HepG2 (cell line): ENCODE measurements at regions not wholly inside any gene's neighbourhood (a gene's known extent, or its start where the extent isn't known, plus 50 kb on each side); places are given as distances from the start of the nearest gene placed in this dataset.

ENCODE experiments used
- ATAC-seq: fragments of 200-7000 bp; cut with Tn5 transposase; 3 replicates; pipeline ENCODE4 v1.9.1; 2020; ENCODE audit warnings: mild to moderate bottlenecking, moderate library complexity
- BruUV-seq: library from RNA; stranded (reverse); fragments of 400-500 nt; replicated peaks from 2 replicates; lab custom pipeline; 2021; lab: Mats Ljungman, UMichigan
- CTCF ChIA-PET: fragments of 300-600 bp; formaldehyde crosslinking; extraction: SDS; loops from one replicate; lab custom pipeline; 2021; ENCODE audit warnings: low total read pairs, inconsistent platforms, low intra/inter-chr PET ratio; lab: Yijun Ruan, JAX
- POLR2A ChIA-PET: fragments of 350-600 bp; sonication (Branson Sonifier 250); formaldehyde crosslinking; loops from one replicate; lab custom pipeline; 2020; ENCODE audit warnings: antibody characterized with exemption, inconsistent platforms; lab: Yijun Ruan, JAX
- DNase-seq: peaks from one replicate; pipeline ENCODE4 v3.0.0-alpha.2; 2015; ENCODE audit warnings: low spot score
- FAIRE-seq: peaks from 3 replicates; lab custom pipeline; 2011; peaks lifted over from hg19 to GRCh38; lab: Jason Lieb, UNC
- H2AFZ ChIP-seq: one replicate; pipeline ENCODE4 v1.6.1; 2011; ENCODE audit warnings: low read length, inconsistent platforms
- H3K27ac ChIP-seq: fragments of 300-600 bp; 3 replicates; pipeline ENCODE4 v1.8.0; 2011; ENCODE audit warnings: mixed run types, mild to moderate bottlenecking, mixed read lengths, low read length, inconsistent platforms; ENCODE audit not compliant: insufficient read depth; ENCODE audit errors: extremely low read length
- H3K27me3 ChIP-seq, 2 experiments: fragments of 200-600 bp in 1 of 2; 2 replicates in 1 of 2; 3 replicates in 1 of 2; pipeline versions ENCODE4 v1.6.0 to v1.8.0; 2011; ENCODE audit warnings: low read length in 2 of 2, mild to moderate bottlenecking in 2 of 2, moderate library complexity in 2 of 2, inconsistent platforms in 1 of 2; ENCODE audit not compliant: insufficient read depth in 2 of 2, control insufficient read depth in 1 of 2
- H3K36me3 ChIP-seq, 2 experiments: fragments of 200-600 bp in 1 of 2; replicated peaks in 1 of 2; 2 replicates in 1 of 2; 3 replicates in 1 of 2; pipeline versions ENCODE4 v1.5.1 to v1.8.0; 2011; ENCODE audit warnings: low read length in 2 of 2, inconsistent platforms in 1 of 2; ENCODE audit not compliant: insufficient read depth in 2 of 2, control insufficient read depth in 1 of 2
- H3K4me1 ChIP-seq: 2 replicates; pipeline ENCODE4 v1.5.1; 2012; ENCODE audit warnings: low read length, inconsistent platforms; ENCODE audit not compliant: insufficient read depth
- H3K4me2 ChIP-seq: 2 replicates; pipeline ENCODE4 v1.6.0; 2011; ENCODE audit warnings: low read depth, low read length, inconsistent platforms
- H3K4me3 ChIP-seq, 3 experiments: fragments of 200-600 bp in 1 of 3; sonication (generic), shearing (Covaris generic) in 1 of 3; replicated peaks in 1 of 3; 2 replicates each; pipeline ENCODE4 v1.5.1; 2011 to 2016; ENCODE audit warnings: low read length in 3 of 3, inconsistent platforms in 2 of 3, low read depth in 2 of 3, mild to moderate bottlenecking in 2 of 3, control low read depth in 1 of 3, mixed read lengths in 1 of 3; ENCODE audit not compliant: insufficient read depth in 1 of 3
- H3K79me2 ChIP-seq: one replicate; pipeline ENCODE4 v1.6.1; 2011; ENCODE audit warnings: low read length, inconsistent platforms; ENCODE audit not compliant: insufficient read depth
- H3K9ac ChIP-seq: 2 replicates; pipeline ENCODE4 v1.6.0; 2011; ENCODE audit warnings: mild to moderate bottlenecking, low read depth, low read length, inconsistent platforms; ENCODE audit not compliant: insufficient read depth
- H3K9me3 ChIP-seq: 2 replicates; pipeline ENCODE4 v1.5.1; 2012; ENCODE audit warnings: mild to moderate bottlenecking, low read length
- H4K20me1 ChIP-seq: 2 replicates; pipeline ENCODE4 v1.6.0; 2011; ENCODE audit warnings: inconsistent platforms, mild to moderate bottlenecking, low read length, moderate library complexity; ENCODE audit not compliant: insufficient read depth
- PPARG ChIP-seq: conservative IDR thresholded peaks from 2 replicates; pipeline ENCODE4 v1.6.1; 2016; ENCODE audit warnings: missing biosample characterization, missing genetic modification reagents
- ZKSCAN1 ChIP-seq: fragments of 150-350 bp; IDR thresholded peaks from 2 replicates; pipeline ENCODE4 v1.6.1; 2014; ENCODE audit warnings: low read length
- ZNF343 ChIP-seq: sonication (generic); formaldehyde crosslinking; IDR thresholded peaks from 2 replicates; pipeline ENCODE4 v1.4.0; 2020; ENCODE audit warnings: mild to moderate bottlenecking, missing genetic modification reagents
- ZNF552 ChIP-seq: sonication (generic); formaldehyde crosslinking; IDR thresholded peaks from 2 replicates; pipeline ENCODE4 v1.9.0; 2022; ENCODE audit warnings: missing genetic modification reagents, mild to moderate bottlenecking, borderline replicate concordance
- WGBS: methylation state at CpG from one replicate; pipeline ENCODE4 v1.1.6; 2017; ENCODE audit warnings: low lambda C conversion rate; 5-methylcytosine and 5-hydroxymethylcytosine counted together
- in situ Hi-C: cut with HindIII; loops from 2 replicates; pipeline ENCODE4 v1.10.0; 2017; ENCODE audit warnings: low pct_unique_long_range_greater_than_20kb; ENCODE audit not compliant: extremely low pct_ligation_motif_present
- intact Hi-C: fragments of 100-400 bp; cut with micrococcal nuclease; formaldehyde crosslinking; loops from one replicate; pipeline ENCODE4 v1.10.0; 2022; ENCODE audit not compliant: unreplicated experiment

GRCh38 chr2:230661072-230661957 is 51.3 kb upstream of the CAB39 start:
- POLR2A ChIA-PET = no interaction called here
- H3K27ac ChIP-seq = no peak overlapping the region
- CTCF ChIA-PET = no interaction called here
- H4K20me1 ChIP-seq = no peaks in the 10 kb centered on the region
- peak overlapping the region; percentile 48; the same call in 1 of the 2 replicates for H3K4me2 ChIP-seq
- H3K4me3 ChIP-seq = 0 out of 6 replicates have a peak overlapping the region, but pooled peaks of 1 of the 3 experiments have one; percentile 26
- peaks cover 1 to 13% of the 10 kb centered on the region in 2 experiments; a peak in 3 of 5 replicates for H3K27me3 ChIP-seq
- intact Hi-C loops (no loop called here), in situ Hi-C loops (no loop called here)
- H2AFZ ChIP-seq = no peak overlapping the region
- H3K36me3 ChIP-seq = no peaks in the 10 kb centered on the region
- H3K9me3 ChIP-seq = no peaks in the 10 kb centered on the region
- H3K9ac ChIP-seq = no peak overlapping the region
- ATAC-seq = no peak
- BruUV-seq = no TSS peak
- no peaks in the 10 kb centered on the region for H3K79me2 ChIP-seq
- FAIRE-seq = no peak
- WGBS = 58% methylated on average over 7 of the region's 8 CpGs
- no peak for DNase-seq
- H3K4me1 ChIP-seq = peaks cover 12% of the 10 kb centered on the region
- no peak for TF ChIP-seq ZNF343
- no peak for TF ChIP-seq PPARG (CRISPR knock-in tag)
- peak; percentile 82 for TF ChIP-seq ZKSCAN1
- TF ChIP-seq ZNF552 (CRISPR knock-in tag) = 0 out of 2 replicates have a peak, but pooled peaks have one; percentile 12
- TF ChIP-seq, all 625 proteins: peak for 2
